ENCODE measurements at regions not wholly inside any gene's neighbourhood (a gene's known extent, or its start where the extent isn't known, plus 50 kb on each side); places are given as distances from the start of the nearest gene placed in this dataset.
"Not testable (repeated sequence)": the region's sequence is repeated elsewhere in the genome, so short reads cannot be mapped to it uniquely, and the experiment has no call there.

DNA sequence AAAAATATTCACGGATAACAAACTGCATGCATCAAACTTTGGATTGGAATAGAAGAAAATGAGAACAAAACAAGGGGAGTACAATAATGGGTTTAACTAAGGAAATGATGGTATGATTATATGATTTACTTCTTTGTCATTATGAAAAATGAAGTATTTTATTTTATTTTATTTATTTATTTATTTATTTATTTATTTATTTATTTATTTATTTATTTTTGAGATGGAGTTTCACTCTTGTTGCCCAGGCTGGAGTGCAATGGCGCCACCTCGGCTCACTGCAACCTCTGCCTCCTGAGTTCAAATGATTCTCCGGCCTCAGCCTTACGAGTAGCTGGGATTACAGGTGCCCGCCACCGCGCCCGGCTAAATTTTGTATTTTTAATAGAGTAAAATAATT is 234.1 kb upstream of the SEMA3C start:
- H3K27me3 ChIP-seq (ENCODE audit: control insufficient read depth in 5 of 5, insufficient read depth in 4 of 5, low read length in 5 of 5); H3K4me1 ChIP-seq (ENCODE audit: control insufficient read depth in 5 of 5, insufficient read depth in 5 of 5, low read length in 5 of 5); H3K36me3 ChIP-seq (ENCODE audit: control insufficient read depth in 5 of 5, insufficient read depth in 5 of 5, low read length in 5 of 5); H3K9ac ChIP-seq (ENCODE audit: low read length in 5 of 5); H3K9me3 ChIP-seq (ENCODE audit: control insufficient read depth in 5 of 5, low read length in 5 of 5); H3K4me3 ChIP-seq (ENCODE audit: low read depth in 1 of 5, low read length in 5 of 5); H3K27ac ChIP-seq (ENCODE audit: low read depth, low read length): not testable (repeated sequence)

DNA sequence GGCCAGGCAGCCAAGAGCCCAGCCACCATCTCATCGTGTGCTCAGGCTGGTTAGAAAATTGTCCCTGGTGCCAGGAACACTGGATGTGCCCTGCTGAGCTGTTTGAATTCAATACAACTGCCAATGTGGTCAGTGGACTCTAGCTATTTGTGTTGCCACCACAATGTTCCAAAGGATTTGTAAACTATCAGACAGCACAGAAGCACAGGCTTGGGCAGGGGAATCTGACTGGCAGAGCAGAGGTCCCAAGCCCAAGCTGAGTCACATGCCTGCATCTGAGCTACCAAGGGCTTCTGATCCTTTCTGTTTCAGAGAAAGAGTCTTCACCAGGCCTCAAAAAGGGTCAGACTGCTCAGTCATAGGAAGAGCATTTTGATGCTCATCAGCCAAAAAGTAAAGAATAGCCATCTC is 232.1 kb upstream of the SEMA3C start:
- H3K36me3 ChIP-seq (ENCODE audit: control insufficient read depth in 5 of 5, insufficient read depth in 5 of 5, low read length in 5 of 5) = no peaks in the 10 kb centered on the region
- no peak overlapping the region for H3K4me3 ChIP-seq (ENCODE audit: low read depth in 1 of 5, low read length in 5 of 5)
- H3K9ac ChIP-seq (ENCODE audit: low read length in 5 of 5) = no peak overlapping the region
- H3K9me3 ChIP-seq (ENCODE audit: control insufficient read depth in 5 of 5, low read length in 5 of 5) = no peaks in the 10 kb centered on the region
- no peaks in the 10 kb centered on the region for H3K27me3 ChIP-seq (ENCODE audit: control insufficient read depth in 5 of 5, insufficient read depth in 4 of 5, low read length in 5 of 5)
- H3K27ac ChIP-seq (ENCODE audit: low read depth, low read length) = no peak overlapping the region
- H3K4me1 ChIP-seq (ENCODE audit: control insufficient read depth in 5 of 5, insufficient read depth in 5 of 5, low read length in 5 of 5) = no peaks in the 10 kb centered on the region

GRCh38 chr7:81143856-81144255 is 225.0 kb upstream of the SEMA3C start:
- Histone ChIP-seq H3K9me3 (ENCODE audit: control insufficient read depth in 5 of 5, low read length in 5 of 5) (no peaks in the 10 kb centered on the region), H3K9ac (ENCODE audit: low read length in 5 of 5) (no peak overlapping the region), H3K4me3 (ENCODE audit: low read depth in 1 of 5, low read length in 5 of 5) (no peak overlapping the region), H3K27me3 (ENCODE audit: control insufficient read depth in 5 of 5, insufficient read depth in 4 of 5, low read length in 5 of 5) (no peaks in the 10 kb centered on the region), H3K27ac (ENCODE audit: low read depth, low read length) (no peak overlapping the region), H3K36me3 (ENCODE audit: control insufficient read depth in 5 of 5, insufficient read depth in 5 of 5, low read length in 5 of 5) (no peaks in the 10 kb centered on the region), H3K4me1 (ENCODE audit: control insufficient read depth in 5 of 5, insufficient read depth in 5 of 5, low read length in 5 of 5) (peaks cover 0 to 8% (median 0%) of the 10 kb centered on the region in 5 donors)

DNA sequence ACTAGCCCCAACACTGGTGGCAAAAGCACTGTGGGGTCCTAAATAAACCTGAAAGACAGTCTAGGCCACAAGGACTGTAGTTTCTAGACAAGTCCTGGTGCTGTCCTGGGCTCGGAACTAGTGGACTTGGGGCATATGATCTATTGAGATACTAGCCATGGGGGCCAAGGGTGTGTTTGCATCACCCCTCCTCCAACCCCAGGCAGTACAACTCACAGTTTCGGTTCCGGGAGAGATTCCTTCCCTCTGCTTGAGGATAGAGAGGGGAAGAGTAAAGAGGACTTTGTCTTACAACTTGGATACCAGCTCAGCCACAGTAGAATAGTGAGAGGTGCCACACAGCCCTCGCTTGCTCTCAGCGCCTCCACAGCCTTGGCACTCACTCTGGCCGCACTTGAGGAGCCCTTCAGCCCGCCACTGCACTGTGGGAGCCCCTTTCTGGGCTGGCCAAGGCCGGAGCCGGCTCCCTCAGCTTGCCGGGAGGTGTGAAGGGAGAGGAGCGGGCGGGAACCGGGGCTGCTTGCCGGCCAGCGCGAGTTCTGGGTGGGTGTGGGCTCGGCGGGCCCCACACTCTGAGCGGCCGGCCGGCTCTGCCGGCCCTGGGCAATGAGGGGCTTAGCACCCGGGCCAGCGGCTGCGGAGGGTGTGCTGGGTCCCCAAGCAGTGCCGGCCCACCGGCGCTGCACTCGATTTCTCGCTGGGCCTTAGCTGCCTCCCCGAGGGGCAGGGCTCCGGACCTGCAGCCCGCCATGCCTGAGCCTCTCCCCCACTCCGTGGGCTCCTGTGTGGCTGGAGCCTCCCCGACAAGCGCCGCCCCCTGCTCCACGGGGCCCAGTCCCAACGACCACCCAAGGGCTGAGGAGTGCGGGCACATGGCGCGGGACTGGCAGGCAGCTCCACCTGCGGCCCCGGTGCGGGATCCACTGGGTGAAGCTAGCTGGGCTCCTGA is 222.7 kb upstream of the SEMA3C start:
- not testable (repeated sequence) for H3K4me3 ChIP-seq (ENCODE audit: low read depth in 1 of 5, low read length in 5 of 5); H3K9ac ChIP-seq (ENCODE audit: low read length in 5 of 5); H3K4me1 ChIP-seq (ENCODE audit: control insufficient read depth in 5 of 5, insufficient read depth in 5 of 5, low read length in 5 of 5); H3K36me3 ChIP-seq (ENCODE audit: control insufficient read depth in 5 of 5, insufficient read depth in 5 of 5, low read length in 5 of 5); H3K27me3 ChIP-seq (ENCODE audit: control insufficient read depth in 5 of 5, insufficient read depth in 4 of 5, low read length in 5 of 5); H3K27ac ChIP-seq (ENCODE audit: low read depth, low read length); H3K9me3 ChIP-seq (ENCODE audit: control insufficient read depth in 5 of 5, low read length in 5 of 5)

GRCh38 chr7:81140775-81141174 is 221.9 kb upstream of the SEMA3C start:
- Histone ChIP-seq H3K4me1 (ENCODE audit: control insufficient read depth in 5 of 5, insufficient read depth in 5 of 5, low read length in 5 of 5) (peaks cover 0 to 8% (median 0%) of the 10 kb centered on the region in 5 donors), H3K4me3 (ENCODE audit: low read depth in 1 of 5, low read length in 5 of 5) (no peak overlapping the region), H3K9me3 (ENCODE audit: control insufficient read depth in 5 of 5, low read length in 5 of 5) (peaks cover 0 to 5% (median 0%) of the 10 kb centered on the region in 5 donors), H3K27me3 (ENCODE audit: control insufficient read depth in 5 of 5, insufficient read depth in 4 of 5, low read length in 5 of 5) (no peaks in the 10 kb centered on the region), H3K27ac (ENCODE audit: low read depth, low read length) (no peak overlapping the region), H3K36me3 (ENCODE audit: control insufficient read depth in 5 of 5, insufficient read depth in 5 of 5, low read length in 5 of 5) (no peaks in the 10 kb centered on the region), H3K9ac (ENCODE audit: low read length in 5 of 5) (peak overlapping the region in 1 of 5 donors; percentile 7)

GRCh38 chr7:81140252-81140651 is 221.4 kb upstream of the SEMA3C start:
- H3K4me3 ChIP-seq (ENCODE audit: low read depth in 1 of 5, low read length in 5 of 5) = no peak overlapping the region
- peaks cover 0 to 8% (median 0%) of the 10 kb centered on the region in 5 donors for H3K4me1 ChIP-seq (ENCODE audit: control insufficient read depth in 5 of 5, insufficient read depth in 5 of 5, low read length in 5 of 5)
- H3K9me3 ChIP-seq (ENCODE audit: control insufficient read depth in 5 of 5, low read length in 5 of 5) = peaks cover 0 to 5% (median 0%) of the 10 kb centered on the region in 5 donors
- H3K27ac ChIP-seq (ENCODE audit: low read depth, low read length) = no peak overlapping the region
- H3K27me3 ChIP-seq (ENCODE audit: control insufficient read depth in 5 of 5, insufficient read depth in 4 of 5, low read length in 5 of 5) = no peaks in the 10 kb centered on the region
- no peak overlapping the region for H3K9ac ChIP-seq (ENCODE audit: low read length in 5 of 5)
- no peaks in the 10 kb centered on the region for H3K36me3 ChIP-seq (ENCODE audit: control insufficient read depth in 5 of 5, insufficient read depth in 5 of 5, low read length in 5 of 5)

DNA sequence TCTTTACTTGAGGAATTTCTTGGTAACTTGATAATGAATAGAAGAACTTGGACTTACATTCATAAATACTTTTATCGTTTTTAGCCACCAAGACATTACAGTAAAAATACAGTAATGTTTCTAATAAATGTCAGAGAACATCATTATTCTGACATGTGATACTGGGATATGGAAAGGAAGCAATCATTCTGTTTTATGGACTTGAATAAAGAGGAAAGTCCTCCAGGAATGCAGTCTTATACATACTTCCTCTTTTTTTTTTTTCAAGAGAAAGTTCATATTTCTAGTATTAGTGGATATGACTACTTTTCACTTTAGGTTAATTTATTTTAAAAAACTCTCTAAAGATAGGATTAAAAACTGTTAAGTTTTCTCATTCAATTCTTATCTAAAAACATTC is 220.0 kb upstream of the SEMA3C start:
- no peak overlapping the region for H3K27ac ChIP-seq (ENCODE audit: low read depth, low read length)
- peaks cover 0 to 11% (median 0%) of the 10 kb centered on the region in 5 donors for H3K4me1 ChIP-seq (ENCODE audit: control insufficient read depth in 5 of 5, insufficient read depth in 5 of 5, low read length in 5 of 5)

GRCh38 chr7:81135324-81135723 is 216.5 kb upstream of the SEMA3C start:
- peaks cover 0 to 11% (median 3%) of the 10 kb centered on the region in 5 donors for H3K4me1 ChIP-seq (ENCODE audit: control insufficient read depth in 5 of 5, insufficient read depth in 5 of 5, low read length in 5 of 5)
- H3K9me3 ChIP-seq (ENCODE audit: control insufficient read depth in 5 of 5, low read length in 5 of 5) = peaks cover 0 to 5% (median 0%) of the 10 kb centered on the region in 5 donors
- H3K4me3 ChIP-seq (ENCODE audit: low read depth in 1 of 5, low read length in 5 of 5) = no peak overlapping the region
- no peaks in the 10 kb centered on the region for H3K36me3 ChIP-seq (ENCODE audit: control insufficient read depth in 5 of 5, insufficient read depth in 5 of 5, low read length in 5 of 5)
- no peak overlapping the region for H3K27ac ChIP-seq (ENCODE audit: low read depth, low read length)
- H3K27me3 ChIP-seq (ENCODE audit: control insufficient read depth in 5 of 5, insufficient read depth in 4 of 5, low read length in 5 of 5) = no peaks in the 10 kb centered on the region
- no peak overlapping the region for H3K9ac ChIP-seq (ENCODE audit: low read length in 5 of 5)

More for the DNA sequence above, 220.0 kb upstream of the SEMA3C start:
- Histone ChIP-seq H3K27me3 (ENCODE audit: control insufficient read depth in 5 of 5, insufficient read depth in 4 of 5, low read length in 5 of 5) (no peaks in the 10 kb centered on the region), H3K9ac (ENCODE audit: low read length in 5 of 5) (no peak overlapping the region), H3K9me3 (ENCODE audit: control insufficient read depth in 5 of 5, low read length in 5 of 5) (peaks cover 0 to 5% (median 0%) of the 10 kb centered on the region in 5 donors), H3K4me3 (ENCODE audit: low read depth in 1 of 5, low read length in 5 of 5) (no peak overlapping the region), H3K36me3 (ENCODE audit: control insufficient read depth in 5 of 5, insufficient read depth in 5 of 5, low read length in 5 of 5) (no peaks in the 10 kb centered on the region)

GRCh38 chr7:81128011-81128410 is 209.2 kb upstream of the SEMA3C start:
- Histone ChIP-seq H3K36me3 (ENCODE audit: control insufficient read depth in 5 of 5, insufficient read depth in 5 of 5, low read length in 5 of 5) (no peaks in the 10 kb centered on the region), H3K9me3 (ENCODE audit: control insufficient read depth in 5 of 5, low read length in 5 of 5) (peaks cover 0 to 9% (median 0%) of the 10 kb centered on the region in 5 donors), H3K27me3 (ENCODE audit: control insufficient read depth in 5 of 5, insufficient read depth in 4 of 5, low read length in 5 of 5) (no peaks in the 10 kb centered on the region), H3K4me1 (ENCODE audit: control insufficient read depth in 5 of 5, insufficient read depth in 5 of 5, low read length in 5 of 5) (no peaks in the 10 kb centered on the region), H3K4me3 (ENCODE audit: low read depth in 1 of 5, low read length in 5 of 5) (no peak overlapping the region), H3K9ac (ENCODE audit: low read length in 5 of 5) (no peak overlapping the region), H3K27ac (ENCODE audit: low read depth, low read length) (no peak overlapping the region)

DNA sequence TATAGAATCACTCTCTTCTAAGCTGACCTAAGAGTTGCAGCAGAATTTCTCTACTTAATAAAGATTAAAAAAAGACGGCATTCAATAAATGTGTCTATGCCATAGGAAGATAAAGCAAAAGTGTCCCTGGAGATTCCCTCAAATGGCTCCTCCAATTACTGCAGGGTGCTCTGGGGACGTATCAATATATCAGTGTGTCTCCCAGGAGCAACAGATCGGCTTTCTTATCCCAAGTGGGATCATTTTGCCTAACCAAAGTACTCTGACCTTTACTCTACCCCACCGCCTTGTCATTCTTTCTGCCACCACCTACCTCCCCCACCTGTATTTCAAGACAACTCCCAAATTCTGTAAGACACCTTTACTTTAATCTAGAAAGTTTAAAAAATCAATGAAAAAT is 202.0 kb upstream of the SEMA3C start:
- Histone ChIP-seq H3K9ac (ENCODE audit: low read length in 5 of 5) (no peak overlapping the region), H3K27ac (ENCODE audit: low read depth, low read length) (no peak overlapping the region), H3K27me3 (ENCODE audit: control insufficient read depth in 5 of 5, insufficient read depth in 4 of 5, low read length in 5 of 5) (no peaks in the 10 kb centered on the region), H3K9me3 (ENCODE audit: control insufficient read depth in 5 of 5, low read length in 5 of 5) (no peaks in the 10 kb centered on the region), H3K36me3 (ENCODE audit: control insufficient read depth in 5 of 5, insufficient read depth in 5 of 5, low read length in 5 of 5) (no peaks in the 10 kb centered on the region), H3K4me1 (ENCODE audit: control insufficient read depth in 5 of 5, insufficient read depth in 5 of 5, low read length in 5 of 5) (no peaks in the 10 kb centered on the region), H3K4me3 (ENCODE audit: low read depth in 1 of 5, low read length in 5 of 5) (no peak overlapping the region)
